HG03558 (cell line): ENCODE measurements at regions not wholly inside any gene's neighbourhood (a gene's known extent, or its start where the extent isn't known, plus 50 kb on each side); places are given as distances from the start of the nearest gene placed in this dataset.
A peak's percentile ranks its signal among the peaks of the same experiment; 100 is the strongest.

Experiments
- ATAC-seq: cut with Tn5 transposase; IDR thresholded peaks from one replicate; pipeline ENCODE4 v1.9.1; 2021; ENCODE audit warnings: moderate number of reproducible peaks; ENCODE audit not compliant: unreplicated experiment; ENCODE audit errors: extremely low read depth

DNA sequence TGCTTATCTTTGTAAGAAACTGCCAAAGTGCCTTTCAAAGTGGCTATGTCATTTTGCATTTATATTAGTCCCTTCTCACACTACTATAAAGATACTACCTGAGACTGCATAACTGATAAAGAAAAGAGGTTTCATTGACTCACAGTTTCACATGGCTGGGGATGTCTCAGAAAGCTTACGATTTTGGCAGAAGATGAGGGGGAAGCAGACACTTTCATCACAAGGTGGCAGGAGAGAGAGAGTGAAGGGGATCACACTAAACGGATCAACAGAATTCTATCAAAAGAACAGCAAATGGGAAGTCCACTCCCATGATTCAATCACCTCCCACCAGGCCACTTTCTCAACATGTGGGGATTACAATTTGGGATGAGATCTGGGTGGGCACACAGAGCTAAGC, 1352.0 kb upstream of the B3GALT2 start:
- no peak for ATAC-seq

- ATAC-seq: no peak
These were observed 1351.1 kb upstream of the B3GALT2 start for GRCh38 chr1:194537521-194537920.

- no peak for ATAC-seq
These were observed 1349.0 kb upstream of the B3GALT2 start for GRCh38 chr1:194535369-194535768.

DNA sequence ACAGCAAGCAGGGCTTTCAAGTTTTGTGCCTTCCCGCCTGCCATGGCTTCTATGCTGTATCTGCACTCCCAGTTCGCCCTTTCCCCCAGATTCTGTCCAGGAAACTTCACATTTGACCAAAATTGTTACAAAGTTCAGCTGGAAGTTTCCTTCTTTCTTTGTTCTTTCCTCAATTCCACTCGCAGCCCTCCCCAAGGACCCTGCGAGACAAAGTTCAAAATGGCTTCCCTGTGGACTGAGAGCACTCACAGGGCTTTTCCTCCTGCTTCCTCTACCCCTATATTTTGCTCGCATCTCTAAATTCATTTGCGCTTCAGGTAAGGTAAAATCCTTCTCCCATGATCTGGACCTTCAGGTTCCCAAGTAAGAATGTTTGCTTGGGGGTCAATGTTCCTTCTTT, 1348.4 kb upstream of the B3GALT2 start:
- no peak for ATAC-seq

DNA sequence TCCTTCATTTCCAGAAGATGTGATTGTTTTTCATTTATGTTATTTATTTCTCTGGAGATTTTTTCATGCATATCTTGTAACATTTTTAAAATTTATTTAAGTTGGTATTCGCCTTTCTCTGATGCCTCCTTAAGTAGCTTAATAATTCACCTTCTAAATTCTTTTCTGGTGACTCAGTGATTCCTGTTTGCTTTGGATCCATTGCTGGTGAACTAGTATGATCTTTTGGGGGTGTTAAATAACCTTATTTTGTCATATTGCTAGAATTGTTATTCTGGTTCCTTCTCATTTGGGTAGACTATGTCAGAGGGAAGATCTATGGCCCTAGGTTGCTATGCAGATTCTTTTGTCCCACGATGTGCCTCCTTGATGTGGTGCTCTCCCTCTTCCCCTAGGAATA, 1347.2 kb upstream of the B3GALT2 start:
- no peak for ATAC-seq

- ATAC-seq: no peak
These were observed 1331.2 kb upstream of the B3GALT2 start for GRCh38 chr1:194517567-194517966.

- no peak for ATAC-seq
These were observed 1329.5 kb upstream of the B3GALT2 start for GRCh38 chr1:194515916-194516315.

GRCh38 chr1:194512957-194513356, 1326.5 kb upstream of the B3GALT2 start:
- ATAC-seq: no peak

GRCh38 chr1:194512345-194512744, 1325.9 kb upstream of the B3GALT2 start:
- ATAC-seq: no peak

GRCh38 chr1:194503209-194503608, 1316.8 kb upstream of the B3GALT2 start:
- ATAC-seq: no peak

GRCh38 chr1:194495434-194495833, 1309.0 kb upstream of the B3GALT2 start:
- ATAC-seq: no peak

DNA sequence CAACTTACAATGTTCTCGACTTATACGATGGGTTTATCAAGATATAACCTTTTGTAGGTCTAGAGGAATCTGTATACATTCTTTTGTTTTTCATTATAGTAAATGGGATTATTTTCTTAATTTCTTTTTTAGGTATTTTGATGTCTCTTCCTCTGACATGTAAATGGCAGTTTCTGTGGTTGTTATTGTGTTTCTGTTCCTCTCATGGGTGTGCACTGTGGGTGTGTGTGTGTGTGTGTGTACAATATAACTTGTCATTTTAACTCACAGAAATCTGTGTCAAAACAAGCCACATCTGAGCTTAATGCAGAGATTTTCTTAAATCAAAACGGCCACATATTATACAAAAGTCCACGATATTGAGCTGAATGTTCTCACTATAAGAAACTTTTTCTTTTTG, 1300.8 kb upstream of the B3GALT2 start:
- ATAC-seq: no peak

DNA sequence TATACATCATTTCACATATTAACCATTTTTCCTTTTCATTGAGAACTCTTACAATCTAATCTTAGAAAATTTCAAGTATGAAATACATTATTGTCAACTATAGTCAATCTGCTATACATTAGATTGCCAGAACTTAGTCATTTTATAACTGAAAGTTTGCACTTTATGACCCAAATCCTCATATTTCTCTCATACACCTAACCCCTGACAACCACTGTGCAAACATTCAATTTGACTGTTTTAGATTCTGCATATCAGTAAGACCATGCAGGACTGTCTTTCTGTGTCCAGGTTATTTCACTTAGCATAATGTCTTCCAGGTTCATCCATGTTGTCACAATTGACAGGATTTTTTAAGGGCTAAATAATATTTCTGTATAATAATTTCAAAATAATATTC, 1299.0 kb upstream of the B3GALT2 start:
- no peak for ATAC-seq

GRCh38 chr1:194478731-194479130, 1292.3 kb upstream of the B3GALT2 start:
- no peak for ATAC-seq

DNA sequence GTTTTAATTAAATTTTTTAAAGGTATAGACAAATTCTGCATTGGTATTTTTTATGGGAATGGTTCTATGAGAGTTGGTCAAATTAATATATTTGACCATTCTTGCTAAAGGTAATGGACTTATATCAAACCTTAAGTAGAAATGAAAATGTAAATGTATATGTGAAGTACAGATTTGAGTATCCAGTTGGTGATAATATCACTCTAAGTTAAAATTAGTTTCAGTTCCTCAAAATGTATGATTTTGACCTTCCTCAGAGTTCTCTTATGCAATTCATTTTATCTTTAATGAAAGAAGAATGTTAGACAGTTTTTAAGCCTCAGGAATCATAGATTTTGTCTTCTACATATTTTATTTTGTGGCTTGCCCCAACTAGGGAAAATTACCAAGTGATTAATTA, 1291.5 kb upstream of the B3GALT2 start:
- peak; percentile 95 for ATAC-seq

GRCh38 chr1:194476872-194477271, 1290.5 kb upstream of the B3GALT2 start:
- ATAC-seq: no peak

DNA sequence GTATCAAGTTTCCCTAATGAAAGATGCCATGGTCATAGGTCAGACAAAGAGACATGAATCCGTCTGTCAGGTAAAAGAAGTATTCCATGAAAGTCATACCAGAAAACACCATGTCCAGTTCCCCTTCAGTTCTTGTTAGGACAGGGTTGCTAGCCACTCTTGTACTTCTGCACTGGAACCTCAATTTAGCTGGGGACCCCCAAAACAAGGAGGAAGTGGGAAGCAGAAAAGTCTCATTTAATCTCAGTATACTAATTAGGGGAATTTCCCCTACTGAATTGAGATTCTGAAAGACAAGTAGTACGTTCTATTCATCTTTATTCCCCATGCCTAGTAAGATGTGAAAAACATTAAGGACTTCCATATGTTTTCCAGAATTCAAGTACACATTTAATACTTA, 1289.9 kb upstream of the B3GALT2 start:
- ATAC-seq: no peak

DNA sequence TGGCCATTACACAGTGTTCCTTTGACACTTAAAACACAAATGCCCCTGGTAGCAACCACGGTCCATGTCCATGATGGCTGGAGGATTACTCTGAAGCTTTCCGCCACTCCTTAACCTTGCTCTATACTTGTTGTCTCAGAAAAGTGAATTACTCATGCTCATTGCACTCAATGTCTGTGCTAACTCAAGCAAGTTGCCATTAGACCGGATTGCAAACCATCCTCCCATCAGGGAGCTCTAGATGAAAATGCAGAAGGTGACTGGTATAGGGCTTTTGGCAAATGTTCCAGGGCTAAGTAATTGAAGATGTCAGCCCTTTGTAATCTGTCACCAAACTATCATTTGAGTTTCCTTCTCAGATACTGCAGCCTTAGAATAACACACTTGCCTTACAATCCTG, 1288.3 kb upstream of the B3GALT2 start:
- no peak for ATAC-seq

DNA sequence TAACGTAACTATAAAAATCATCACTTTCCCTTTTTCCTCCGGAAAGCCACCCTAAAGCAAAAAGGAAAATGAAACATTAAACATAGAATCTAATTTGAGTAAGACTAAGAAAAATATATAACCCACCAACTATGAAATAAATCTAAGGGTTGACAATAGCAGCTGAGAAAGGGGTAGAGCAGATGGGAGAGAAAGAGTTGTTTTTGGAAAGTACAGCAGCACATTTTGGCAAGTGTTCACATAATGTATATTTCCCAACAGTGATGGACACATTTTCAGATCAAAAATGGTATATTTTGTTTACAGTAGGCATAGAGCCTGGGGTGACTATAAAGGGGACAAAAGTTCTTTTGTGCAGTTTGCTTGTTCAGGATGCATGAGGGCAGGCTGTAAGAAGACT, 1287.4 kb upstream of the B3GALT2 start:
- ATAC-seq: no peak

- ATAC-seq: no peak
These were observed 1282.9 kb upstream of the B3GALT2 start for GRCh38 chr1:194469282-194469681.

DNA sequence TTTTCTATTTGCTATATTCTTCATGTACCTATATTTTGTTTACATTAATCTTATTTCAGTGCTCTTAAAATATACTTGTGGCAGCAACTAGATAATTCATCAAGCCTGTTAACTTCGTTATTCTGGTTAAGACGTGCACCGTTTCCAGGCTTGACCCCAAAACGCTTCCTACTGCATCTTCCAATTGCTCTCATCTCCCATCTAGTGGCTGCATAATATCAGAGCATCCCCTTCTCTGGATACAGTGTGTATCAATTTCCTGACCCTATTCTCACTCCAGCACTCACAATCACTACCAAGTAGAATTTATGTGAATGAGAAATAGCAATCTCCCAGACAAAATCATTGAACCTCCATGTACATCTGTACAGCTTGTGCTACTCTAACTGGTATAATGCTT, 1280.3 kb upstream of the B3GALT2 start:
- no peak for ATAC-seq

DNA sequence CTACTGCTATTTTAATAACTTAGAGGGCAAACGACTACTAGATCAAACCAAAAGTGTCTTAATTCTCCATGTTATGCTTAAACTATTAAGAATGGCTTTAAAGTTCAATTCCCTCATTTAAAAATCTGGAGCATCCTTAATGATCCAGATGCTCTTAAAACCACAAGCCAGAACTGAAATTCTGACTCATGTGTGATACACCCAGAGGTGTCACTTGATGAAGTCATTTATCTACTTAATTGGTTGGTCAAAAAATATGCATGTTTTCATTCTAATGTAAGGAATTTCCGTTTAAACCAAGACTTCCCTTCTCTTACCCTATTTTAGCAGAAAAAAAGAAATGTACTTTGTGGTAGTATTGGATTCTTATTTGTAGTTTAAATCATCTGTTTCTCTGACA, 1261.2 kb upstream of the B3GALT2 start:
- ATAC-seq: no peak

- no peak for ATAC-seq
These were observed 1258.8 kb upstream of the B3GALT2 start for GRCh38 chr1:194445244-194445643.
